Right atrium auricular region (tissue), 2 donors: ENCODE measurements at regions not wholly inside any gene's neighbourhood (a gene's known extent, or its start where the extent isn't known, plus 50 kb on each side); places are given as distances from the start of the nearest gene placed in this dataset.

Source experiments
- DNase-seq: peaks from one replicate; pipeline ENCODE4 v3.0.0-alpha.2; 2019; ENCODE audit warnings: low spot score
- H3K27ac ChIP-seq, 2 donors: fragments of 200-600 bp; sonication (generic); 1 replicate in 1 of 2; 2 replicates in 1 of 2; pipeline ENCODE4 v1.5.1; 2016 to 2019
- H3K27me3 ChIP-seq, 2 donors: fragments of 200-600 bp; sonication (generic); one replicate each; pipeline versions ENCODE4 v1.5.1 to v1.6.0; 2017 to 2019
- H3K36me3 ChIP-seq: fragments of 200-600 bp; sonication (generic); one replicate; pipeline ENCODE4 v1.5.1; 2016
- H3K4me1 ChIP-seq, 2 donors: fragments of 200-600 bp; sonication (generic); one replicate each; pipeline versions ENCODE4 v1.5.1 to v1.6.0; 2017 to 2019
- H3K4me3 ChIP-seq, 2 donors: fragments of 200-600 bp; sonication (generic); 1 replicate in 1 of 2; 2 replicates in 1 of 2; pipeline ENCODE4 v1.5.1; 2017 to 2019; ENCODE audit warnings: mild to moderate bottlenecking in 1 of 2, moderate library complexity in 1 of 2
- H3K9me3 ChIP-seq, 2 donors: fragments of 200-600 bp; sonication (generic); one replicate each; pipeline ENCODE4 v1.5.1; 2019
- CTCF ChIP-seq, 2 donors: fragments of 200-600 bp; sonication (generic); IDR thresholded peaks; one replicate each; pipeline ENCODE4 v1.5.1; 2019; ENCODE audit warnings: antibody characterized with exemption in 2 of 2

GRCh38 chr9:73541923-73542322, 390.3 kb downstream of the ANXA1 start:
- Histone ChIP-seq H3K36me3 (no peaks in the 10 kb centered on the region), H3K27me3 (no peaks in the 10 kb centered on the region), H3K4me1 (no peaks in the 10 kb centered on the region), H3K4me3 (no peak overlapping the region), H3K27ac (no peak overlapping the region), H3K9me3 (no peaks in the 10 kb centered on the region)
- TF ChIP-seq CTCF (IDR thresholded peaks at IDR 0.05): no peak
- DNase-seq: no peak

GRCh38 chr9:73543727-73544126, 392.1 kb downstream of the ANXA1 start:
- no peaks in the 10 kb centered on the region for H3K9me3 ChIP-seq
- no peak for DNase-seq
- no peak for TF ChIP-seq CTCF (IDR thresholded peaks at IDR 0.05)
- no peak overlapping the region for H3K4me3 ChIP-seq
- H3K27me3 ChIP-seq: no peaks in the 10 kb centered on the region
- H3K4me1 ChIP-seq: no peaks in the 10 kb centered on the region
- H3K36me3 ChIP-seq: no peaks in the 10 kb centered on the region
- no peak overlapping the region for H3K27ac ChIP-seq

- Histone ChIP-seq H3K4me1 (no peaks in the 10 kb centered on the region), H3K9me3 (no peaks in the 10 kb centered on the region), H3K4me3 (no peak overlapping the region), H3K27ac (no peak overlapping the region), H3K27me3 (no peaks in the 10 kb centered on the region), H3K36me3 (no peaks in the 10 kb centered on the region)
- TF ChIP-seq CTCF (IDR thresholded peaks at IDR 0.05): no peak
- DNase-seq: no peak
Observed at GRCh38 chr9:73548201-73548600, 396.5 kb downstream of the ANXA1 start.

- no peaks in the 10 kb centered on the region for H3K27me3 ChIP-seq
- no peak for TF ChIP-seq CTCF (IDR thresholded peaks at IDR 0.05)
- no peak for DNase-seq
- no peaks in the 10 kb centered on the region for H3K36me3 ChIP-seq
- no peaks in the 10 kb centered on the region for H3K9me3 ChIP-seq
- no peak overlapping the region for H3K4me3 ChIP-seq
- H3K4me1 ChIP-seq: no peaks in the 10 kb centered on the region
- no peak overlapping the region for H3K27ac ChIP-seq
Observed at GRCh38 chr9:73549991-73550390, 398.3 kb downstream of the ANXA1 start.

- H3K36me3 ChIP-seq: no peaks in the 10 kb centered on the region
- H3K27ac ChIP-seq: no peak overlapping the region
- DNase-seq: no peak
- no peaks in the 10 kb centered on the region for H3K4me1 ChIP-seq
- no peaks in the 10 kb centered on the region for H3K27me3 ChIP-seq
- no peaks in the 10 kb centered on the region for H3K9me3 ChIP-seq
- no peak overlapping the region for H3K4me3 ChIP-seq
- TF ChIP-seq CTCF (IDR thresholded peaks at IDR 0.05): no peak
Observed at GRCh38 chr9:73553295-73553694, 401.6 kb downstream of the ANXA1 start.

- no peaks in the 10 kb centered on the region for H3K9me3 ChIP-seq
- H3K27me3 ChIP-seq: no peaks in the 10 kb centered on the region
- DNase-seq: no peak
- H3K4me3 ChIP-seq: no peak overlapping the region
- no peaks in the 10 kb centered on the region for H3K4me1 ChIP-seq
- H3K27ac ChIP-seq: no peak overlapping the region
- TF ChIP-seq CTCF (IDR thresholded peaks at IDR 0.05): no peak
- no peaks in the 10 kb centered on the region for H3K36me3 ChIP-seq
Observed at GRCh38 chr9:73558471-73558870, 406.8 kb downstream of the ANXA1 start.
